IMR-90 (cell line): ENCODE measurements at regions not wholly inside any gene's neighbourhood (a gene's known extent, or its start where the extent isn't known, plus 50 kb on each side); places are given as distances from the start of the nearest gene placed in this dataset.

Experiments
- ATAC-seq: fragments of 200-7000 bp; cut with Tn5 transposase; 2 replicates; pipeline ENCODE4 v1.9.1; 2020; ENCODE audit warnings: low read depth, mild to moderate bottlenecking, moderate library complexity
- BruUV-seq: library from RNA; stranded (reverse); fragments of 400-500 nt; replicated peaks from 2 replicates; lab custom pipeline; 2021; lab: Mats Ljungman, UMichigan
- CTCF ChIA-PET: fragments of 300-600 bp; formaldehyde crosslinking; extraction: SDS; loops from one replicate; lab custom pipeline; 2021; ENCODE audit warnings: antibody characterized with exemption; lab: Yijun Ruan, JAX
- POLR2A ChIA-PET: fragments of 300-600 bp; sonication (Branson Sonifier 250); formaldehyde crosslinking; loops from one replicate; lab custom pipeline; 2022; ENCODE audit warnings: antibody characterized with exemption; ENCODE audit not compliant: unreplicated experiment; lab: Charles Lee
- DNase-seq: peaks from one replicate; pipeline ENCODE4 v3.0.0; 2013
- H2AFZ ChIP-seq: replicated peaks from 2 replicates; pipeline ENCODE3; 2013; ENCODE audit warnings: low read length, mild to moderate bottlenecking; ENCODE audit not compliant: poor library complexity
- H2AK5ac ChIP-seq: 2 replicates; pipeline ENCODE4 v1.6.1; 2013; ENCODE audit warnings: low read depth, low read length, inconsistent platforms
- H2AK9ac ChIP-seq: replicated peaks from 2 replicates; pipeline ENCODE3; 2013; ENCODE audit warnings: mild to moderate bottlenecking, low read depth, low read length, moderate library complexity; ENCODE audit not compliant: poor library complexity
- H2BK120ac ChIP-seq: 2 replicates; pipeline ENCODE4 v1.6.1; 2013; ENCODE audit warnings: low read depth, low read length, inconsistent platforms
- H2BK15ac ChIP-seq: 3 replicates; pipeline ENCODE4 v1.6.1; 2013; ENCODE audit warnings: low read depth, low read length, inconsistent platforms
- H2BK20ac ChIP-seq: 2 replicates; pipeline ENCODE4 v1.6.1; 2013; ENCODE audit warnings: low read depth, mild to moderate bottlenecking, inconsistent platforms, low read length, moderate library complexity
- H2BK5ac ChIP-seq: 2 replicates; pipeline ENCODE4 v1.6.1; 2013; ENCODE audit warnings: mild to moderate bottlenecking, low read depth, low read length, inconsistent platforms; ENCODE audit not compliant: poor library complexity, severe bottlenecking
- H3K14ac ChIP-seq: replicated peaks from 2 replicates; pipeline ENCODE4 v1.6.1; 2013; ENCODE audit warnings: low read depth, low read length, inconsistent platforms
- H3K18ac ChIP-seq: 2 replicates; pipeline ENCODE4 v1.6.1; 2013; ENCODE audit warnings: low read depth, low read length, control low read depth
- H3K23ac ChIP-seq: 2 replicates; pipeline ENCODE4 v1.6.1; 2013; ENCODE audit warnings: low read depth, low read length, inconsistent platforms
- H3K27ac ChIP-seq: 2 replicates; pipeline ENCODE4 v1.5.1; 2013; ENCODE audit warnings: mild to moderate bottlenecking, control low read depth, low read length; ENCODE audit not compliant: insufficient read depth
- H3K27me3 ChIP-seq: 2 replicates; pipeline ENCODE4 v1.6.1; 2013; ENCODE audit warnings: low read length; ENCODE audit not compliant: control insufficient read depth, insufficient read depth
- H3K36me3 ChIP-seq: 2 replicates; pipeline ENCODE4 v1.6.1; 2013; ENCODE audit warnings: low read length, mixed read lengths; ENCODE audit not compliant: control insufficient read depth, insufficient read depth
- H3K4ac ChIP-seq: 2 replicates; pipeline ENCODE4 v1.6.1; 2013; ENCODE audit warnings: low read depth, low read length, inconsistent platforms
- H3K4me1 ChIP-seq: 2 replicates; pipeline ENCODE4 v1.6.1; 2013; ENCODE audit warnings: low read length, mixed read lengths; ENCODE audit not compliant: control insufficient read depth, insufficient read depth
- H3K4me2 ChIP-seq: 2 replicates; pipeline ENCODE4 v1.6.1; 2013; ENCODE audit warnings: low read depth, mild to moderate bottlenecking, control low read depth, low read length, moderate library complexity
- H3K4me3 ChIP-seq: 2 replicates; pipeline ENCODE4 v1.5.1; 2013; ENCODE audit warnings: low read depth, mild to moderate bottlenecking, control low read depth, low read length, moderate library complexity; ENCODE audit not compliant: insufficient read depth
- H3K56ac ChIP-seq: 2 replicates; pipeline ENCODE4 v1.6.1; 2013; ENCODE audit warnings: low read length, inconsistent platforms; ENCODE audit not compliant: insufficient read depth; ENCODE audit errors: extremely low read depth
- H3K79me1 ChIP-seq, 2 experiments: 2 replicates each; pipeline ENCODE4 v1.6.1; 2013; ENCODE audit warnings: low read length in 2 of 2, inconsistent platforms in 1 of 2, low read depth in 1 of 2
- H3K9ac ChIP-seq: 2 replicates; pipeline ENCODE4 v1.6.1; 2013; ENCODE audit warnings: low read depth, low read length, control low read depth
- H3K9me1 ChIP-seq: 2 replicates; pipeline ENCODE4 v1.6.1; 2013; ENCODE audit warnings: low read length, inconsistent platforms; ENCODE audit not compliant: insufficient read depth
- H3K9me3 ChIP-seq: 2 replicates; pipeline ENCODE4 v1.6.1; 2013; ENCODE audit warnings: low read length; ENCODE audit not compliant: control insufficient read depth, insufficient read depth
- H4K20me1 ChIP-seq: 2 replicates; pipeline ENCODE4 v1.6.1; 2013; ENCODE audit warnings: low read length, inconsistent platforms; ENCODE audit not compliant: insufficient read depth
- H4K5ac ChIP-seq: 2 replicates; pipeline ENCODE4 v1.6.1; 2013; ENCODE audit warnings: mild to moderate bottlenecking, low read depth, low read length, control low read depth
- H4K8ac ChIP-seq, 2 experiments: 2 replicates each; pipeline ENCODE4 v1.6.1; 2013; ENCODE audit warnings: low read depth in 2 of 2, low read length in 2 of 2, control low read depth in 1 of 2, inconsistent platforms in 1 of 2
- H4K91ac ChIP-seq: 2 replicates; pipeline ENCODE4 v1.6.1; 2013; ENCODE audit warnings: low read depth, low read length, inconsistent platforms; ENCODE audit not compliant: insufficient read depth
- BHLHE40 ChIP-seq: fragments of 150-350 bp; IDR thresholded peaks from 2 replicates; pipeline ENCODE4 v1.6.1; 2016; ENCODE audit warnings: mild to moderate bottlenecking, low read depth, low read length
- CHD1 ChIP-seq: IDR thresholded peaks from 2 replicates; pipeline ENCODE4 v1.6.1; 2012; ENCODE audit warnings: low read depth, low read length, improper control_type of control experiment
- MAZ ChIP-seq: IDR thresholded peaks from 2 replicates; pipeline ENCODE4 v1.6.1; 2012; ENCODE audit warnings: low read depth, mild to moderate bottlenecking, low read length, improper control_type of control experiment, moderate library complexity, borderline replicate concordance
- MXI1 ChIP-seq: IDR thresholded peaks from 2 replicates; pipeline ENCODE4 v1.6.1; 2012; ENCODE audit warnings: low read depth, mild to moderate bottlenecking, low read length, moderate library complexity, borderline replicate concordance
- POLR2A ChIP-seq: IDR thresholded peaks from 2 replicates; pipeline ENCODE4 v1.6.1; 2012; ENCODE audit warnings: mild to moderate bottlenecking, low read depth, low read length
- RAD21 ChIP-seq: IDR thresholded peaks from 2 replicates; pipeline ENCODE4 v1.6.1; 2012; ENCODE audit warnings: low read length, improper control_type of control experiment
- RCOR1 ChIP-seq: IDR thresholded peaks from 2 replicates; pipeline ENCODE4 v1.6.1; 2012; ENCODE audit warnings: mild to moderate bottlenecking, low read length, improper control_type of control experiment; ENCODE audit not compliant: insufficient replicate concordance
- RFX5 ChIP-seq: IDR thresholded peaks from 2 replicates; pipeline ENCODE4 v1.8.0; 2012; ENCODE audit warnings: low read depth, mild to moderate bottlenecking, low read length, moderate library complexity
- SMC3 ChIP-seq: fragments of 150-350 bp; IDR thresholded peaks from 2 replicates; pipeline ENCODE4 v1.6.1; 2016; ENCODE audit warnings: low read depth, mild to moderate bottlenecking, antibody characterized with exemption, low read length, moderate library complexity
- USF2 ChIP-seq: fragments of 150-350 bp; IDR thresholded peaks from 2 replicates; pipeline ENCODE4 v1.6.1; 2017; ENCODE audit warnings: mild to moderate bottlenecking, antibody characterized with exemption, low read length, low read depth
- WGBS, 2 experiments: methylation state at CpG; one replicate each; pipeline versions ENCODE4 v1.1.5 to v1.1.7; 2013; ENCODE audit warnings: missing lambda C conversion rate in 2 of 2; ENCODE audit not compliant: insufficient read length in 1 of 2; ENCODE audit errors: extremely low coverage in 2 of 2; 5-methylcytosine and 5-hydroxymethylcytosine counted together
- dilution Hi-C: fragments of 300-500 bp; cut with HindIII; formaldehyde crosslinking; loops from one replicate; pipeline ENCODE4 v1.14.3; 2018; ENCODE audit warnings: low sequenced_read_pairs; ENCODE audit not compliant: unreplicated experiment
- in situ Hi-C: fragments of 300-500 bp; cut with MboI; formaldehyde crosslinking; loops from 3 replicates; pipeline ENCODE4 v1.14.3; 2019; ENCODE audit warnings: low sequenced_read_pairs, inconsistent platforms, mixed read lengths
- intact Hi-C: fragments of 100-400 bp; cut with micrococcal nuclease; formaldehyde crosslinking; loops from 2 replicates; pipeline ENCODE4 v1.10.0; 2022
- TF ChIP-seq, protein P1 (sequence below): conservative IDR thresholded peaks from 2 replicates; pipeline ENCODE4 v1.5.1; 2012; ENCODE audit warnings: mild to moderate bottlenecking, low read depth, low read length, improper control_type of control experiment

GRCh38 chr1:199593475-199593874 lies 434.0 kb upstream of the NR5A2 start:
- H3K23ac ChIP-seq, result no peak overlapping the region
- DNase-seq (no peak), ATAC-seq (no peak)
- H2AK9ac ChIP-seq, result no peak overlapping the region
- TF ChIP-seq USF2 (no peak), MAZ (no peak), MXI1 (no peak), RFX5 (no peak), SMC3 (no peak), CHD1 (no peak), POLR2A (no peak), RAD21 (no peak), RCOR1 (no peak), BHLHE40 (no peak)
- TF ChIP-seq, protein P1, sequence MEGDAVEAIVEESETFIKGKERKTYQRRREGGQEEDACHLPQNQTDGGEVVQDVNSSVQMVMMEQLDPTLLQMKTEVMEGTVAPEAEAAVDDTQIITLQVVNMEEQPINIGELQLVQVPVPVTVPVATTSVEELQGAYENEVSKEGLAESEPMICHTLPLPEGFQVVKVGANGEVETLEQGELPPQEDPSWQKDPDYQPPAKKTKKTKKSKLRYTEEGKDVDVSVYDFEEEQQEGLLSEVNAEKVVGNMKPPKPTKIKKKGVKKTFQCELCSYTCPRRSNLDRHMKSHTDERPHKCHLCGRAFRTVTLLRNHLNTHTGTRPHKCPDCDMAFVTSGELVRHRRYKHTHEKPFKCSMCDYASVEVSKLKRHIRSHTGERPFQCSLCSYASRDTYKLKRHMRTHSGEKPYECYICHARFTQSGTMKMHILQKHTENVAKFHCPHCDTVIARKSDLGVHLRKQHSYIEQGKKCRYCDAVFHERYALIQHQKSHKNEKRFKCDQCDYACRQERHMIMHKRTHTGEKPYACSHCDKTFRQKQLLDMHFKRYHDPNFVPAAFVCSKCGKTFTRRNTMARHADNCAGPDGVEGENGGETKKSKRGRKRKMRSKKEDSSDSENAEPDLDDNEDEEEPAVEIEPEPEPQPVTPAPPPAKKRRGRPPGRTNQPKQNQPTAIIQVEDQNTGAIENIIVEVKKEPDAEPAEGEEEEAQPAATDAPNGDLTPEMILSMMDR, result no peak
- intact Hi-C loops, result no loop called here
- dilution Hi-C loops, result no loop called here
- no peaks in the 10 kb centered on the region for H3K79me1 ChIP-seq
- no peak overlapping the region for H3K18ac ChIP-seq
- peaks cover 2% of the 10 kb centered on the region; the same call in 1 of the 2 replicates for H3K27me3 ChIP-seq
- H3K4me1 ChIP-seq, result no peaks in the 10 kb centered on the region
- CTCF ChIA-PET, result no interaction called here
- H4K91ac ChIP-seq, result no peak overlapping the region
- POLR2A ChIA-PET, result no interaction called here
- no peaks in the 10 kb centered on the region for H3K36me3 ChIP-seq
- H2BK15ac ChIP-seq, result no peak overlapping the region
- no peak overlapping the region for H2BK20ac ChIP-seq
- no TSS peak for BruUV-seq
- no peak overlapping the region for H3K4ac ChIP-seq
- H3K27ac ChIP-seq, result no peak overlapping the region
- H3K9me1 ChIP-seq, result no peaks in the 10 kb centered on the region
- no peaks in the 10 kb centered on the region for H4K20me1 ChIP-seq
- no peak overlapping the region for H3K9ac ChIP-seq
- H2AK5ac ChIP-seq, result no peak overlapping the region
- no peak overlapping the region for H3K4me2 ChIP-seq
- no peaks in the 10 kb centered on the region for H3K9me3 ChIP-seq
- no peak overlapping the region for H3K56ac ChIP-seq
- H3K14ac ChIP-seq, result no peak overlapping the region
- H2AFZ ChIP-seq, result no peak overlapping the region
- no peak overlapping the region for H2BK120ac ChIP-seq
- H3K4me3 ChIP-seq, result no peak overlapping the region
- WGBS, 2 experiments, result no CpG with 5 or more reads among the region's 6 CpGs
- in situ Hi-C loops, result no loop called here
- H4K8ac ChIP-seq, result no peak overlapping the region
- H2BK5ac ChIP-seq, result no peak overlapping the region
- no peak overlapping the region for H4K5ac ChIP-seq
